Vagina (tissue), 2 donors: ENCODE measurements at regions not wholly inside any gene's neighbourhood (a gene's known extent, or its start where the extent isn't known, plus 50 kb on each side); places are given as distances from the start of the nearest gene placed in this dataset.

Source experiments
- DNase-seq, 2 donors: peaks; one replicate each; pipeline ENCODE4 v3.0.0-alpha.2; 2017; ENCODE audit errors: extremely low spot score in 2 of 2
- H3K27ac ChIP-seq: fragments of 200-600 bp; sonication (generic); one replicate; pipeline ENCODE4 v1.5.1; 2019
- H3K27me3 ChIP-seq: fragments of 200-600 bp; sonication (generic); one replicate; pipeline ENCODE4 v1.5.1; 2019
- H3K36me3 ChIP-seq, 2 donors: fragments of 200-600 bp; sonication (generic); one replicate each; pipeline ENCODE4 v1.5.1; 2017 to 2019
- H3K4me1 ChIP-seq: fragments of 200-600 bp; sonication (generic); one replicate; pipeline ENCODE4 v1.5.1; 2019
- H3K4me3 ChIP-seq, 2 donors: fragments of 200-600 bp; sonication (generic); 1 replicate in 1 of 2; 2 replicates in 1 of 2; pipeline ENCODE4 v1.5.1; 2016 to 2019
- H3K9me3 ChIP-seq: fragments of 200-600 bp; sonication (generic); one replicate; pipeline ENCODE4 v1.5.1; 2019
- POLR2A ChIP-seq, 2 donors: fragments of 450-650 bp; IDR thresholded peaks; one replicate each; pipeline ENCODE4 v1.6.1; 2017; ENCODE audit warnings: antibody characterized with exemption in 2 of 2, mild to moderate bottlenecking in 2 of 2, moderate library complexity in 2 of 2
- POLR2AphosphoS5 ChIP-seq, 2 donors: sonication (generic); formaldehyde crosslinking; IDR thresholded peaks; one replicate each; pipeline ENCODE4 v1.9.0; 2017; ENCODE audit warnings: antibody characterized with exemption in 2 of 2, mild to moderate bottlenecking in 2 of 2, low read depth in 1 of 2; ENCODE audit not compliant: insufficient read depth in 1 of 2
- intact Hi-C: fragments of 100-400 bp; cut with DNase I; formaldehyde crosslinking; loops from one replicate; pipeline ENCODE4 v1.15.1; 2023
- TF ChIP-seq, protein P1 (sequence below), 3 experiments: fragments of 450-650 bp in 2 of 3; fragments of 200-600 bp in 1 of 3; sonication (generic) in 1 of 3; IDR thresholded peaks; one replicate each; pipeline ENCODE4 v1.5.1; 2017 to 2019; ENCODE audit warnings: antibody characterized with exemption in 3 of 3, mild to moderate bottlenecking in 2 of 3, moderate library complexity in 2 of 3

DNA sequence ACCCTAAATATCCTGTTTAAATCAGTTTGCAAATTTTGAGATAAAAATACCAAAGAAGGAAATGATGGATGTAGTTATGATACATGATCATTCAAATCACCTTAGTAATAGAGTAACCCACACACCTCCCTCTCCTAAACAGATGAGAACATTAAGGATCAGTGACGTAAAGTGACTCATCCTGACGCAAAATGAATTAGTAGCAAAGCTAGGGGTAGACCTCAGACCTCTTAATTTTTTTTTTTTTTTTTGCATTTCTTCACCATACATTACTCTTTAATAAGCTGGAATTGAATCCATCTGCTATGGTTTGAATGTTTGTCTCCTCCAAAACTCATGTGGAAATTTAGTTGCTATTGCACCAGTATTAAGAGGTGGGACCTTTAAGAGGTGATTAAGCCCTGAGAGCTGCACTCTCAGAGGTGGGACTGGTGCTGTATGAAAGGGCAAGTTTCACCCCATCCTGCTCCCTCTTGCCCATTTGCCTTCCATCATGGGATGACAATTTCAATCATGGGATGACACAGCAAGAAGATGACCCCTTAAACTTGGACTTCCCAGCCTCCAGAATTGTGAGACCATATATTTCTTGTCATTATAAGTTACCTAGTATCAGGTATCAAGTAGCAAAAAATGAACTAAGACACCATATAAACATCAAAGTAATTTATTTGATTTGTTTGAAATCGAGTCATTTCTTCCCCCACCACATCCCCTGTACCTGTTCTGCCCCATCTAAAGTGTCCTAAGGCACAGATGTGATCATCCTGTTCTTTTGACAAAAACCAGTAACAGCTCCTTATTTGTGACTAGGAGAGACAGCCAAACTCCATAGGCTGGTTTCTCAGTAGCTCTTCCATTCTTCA, 114.6 kb upstream of the DUSP10 start:
- no peaks in the 10 kb centered on the region for H3K9me3 ChIP-seq
- H3K27me3 ChIP-seq = no peaks in the 10 kb centered on the region
- no peaks in the 10 kb centered on the region for H3K36me3 ChIP-seq
- intact Hi-C loops = no loop called here
- no peaks in the 10 kb centered on the region for H3K4me1 ChIP-seq
- H3K4me3 ChIP-seq = no peak overlapping the region
- no peak for DNase-seq
- TF ChIP-seq POLR2AphosphoS5 (IDR thresholded peaks at IDR 0.05; ENCODE audit: insufficient read depth in 1 of 2, low read depth in 1 of 2) (no peak), POLR2A (IDR thresholded peaks at IDR 0.05) (no peak)
- TF ChIP-seq, protein P1, sequence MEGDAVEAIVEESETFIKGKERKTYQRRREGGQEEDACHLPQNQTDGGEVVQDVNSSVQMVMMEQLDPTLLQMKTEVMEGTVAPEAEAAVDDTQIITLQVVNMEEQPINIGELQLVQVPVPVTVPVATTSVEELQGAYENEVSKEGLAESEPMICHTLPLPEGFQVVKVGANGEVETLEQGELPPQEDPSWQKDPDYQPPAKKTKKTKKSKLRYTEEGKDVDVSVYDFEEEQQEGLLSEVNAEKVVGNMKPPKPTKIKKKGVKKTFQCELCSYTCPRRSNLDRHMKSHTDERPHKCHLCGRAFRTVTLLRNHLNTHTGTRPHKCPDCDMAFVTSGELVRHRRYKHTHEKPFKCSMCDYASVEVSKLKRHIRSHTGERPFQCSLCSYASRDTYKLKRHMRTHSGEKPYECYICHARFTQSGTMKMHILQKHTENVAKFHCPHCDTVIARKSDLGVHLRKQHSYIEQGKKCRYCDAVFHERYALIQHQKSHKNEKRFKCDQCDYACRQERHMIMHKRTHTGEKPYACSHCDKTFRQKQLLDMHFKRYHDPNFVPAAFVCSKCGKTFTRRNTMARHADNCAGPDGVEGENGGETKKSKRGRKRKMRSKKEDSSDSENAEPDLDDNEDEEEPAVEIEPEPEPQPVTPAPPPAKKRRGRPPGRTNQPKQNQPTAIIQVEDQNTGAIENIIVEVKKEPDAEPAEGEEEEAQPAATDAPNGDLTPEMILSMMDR (IDR thresholded peaks at IDR 0.05) = no peak
- H3K27ac ChIP-seq = no peak overlapping the region

DNA sequence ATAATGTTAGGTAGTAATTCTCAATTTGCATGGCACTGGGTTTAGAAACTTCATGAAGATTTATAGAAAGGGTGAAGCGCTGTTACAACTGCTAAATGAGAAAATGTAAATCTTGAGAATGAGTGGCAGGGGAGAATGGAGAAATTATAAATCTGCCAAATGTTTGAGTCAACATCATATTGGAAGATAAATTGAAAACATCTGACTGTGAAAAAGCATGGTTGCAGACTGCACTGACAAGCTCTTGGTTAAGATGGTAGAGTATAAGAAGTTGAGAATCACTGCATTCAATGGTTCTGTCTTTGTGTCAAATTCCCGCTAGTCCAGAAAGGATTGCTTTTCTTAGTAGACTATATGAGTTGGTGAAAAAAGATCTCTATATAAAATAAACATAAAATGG, 113.3 kb upstream of the DUSP10 start:
- no peaks in the 10 kb centered on the region for H3K4me1 ChIP-seq
- H3K4me3 ChIP-seq = no peak overlapping the region
- no peak for DNase-seq
- intact Hi-C loops = no loop called here
- no peak overlapping the region for H3K27ac ChIP-seq
- TF ChIP-seq, protein P1 (IDR thresholded peaks at IDR 0.05) = no peak
- no peak for TF ChIP-seq POLR2A (IDR thresholded peaks at IDR 0.05)
- TF ChIP-seq POLR2AphosphoS5 (IDR thresholded peaks at IDR 0.05; ENCODE audit: insufficient read depth in 1 of 2, low read depth in 1 of 2) = no peak
- no peaks in the 10 kb centered on the region for H3K9me3 ChIP-seq
- no peaks in the 10 kb centered on the region for H3K36me3 ChIP-seq
- H3K27me3 ChIP-seq = no peaks in the 10 kb centered on the region

DNA sequence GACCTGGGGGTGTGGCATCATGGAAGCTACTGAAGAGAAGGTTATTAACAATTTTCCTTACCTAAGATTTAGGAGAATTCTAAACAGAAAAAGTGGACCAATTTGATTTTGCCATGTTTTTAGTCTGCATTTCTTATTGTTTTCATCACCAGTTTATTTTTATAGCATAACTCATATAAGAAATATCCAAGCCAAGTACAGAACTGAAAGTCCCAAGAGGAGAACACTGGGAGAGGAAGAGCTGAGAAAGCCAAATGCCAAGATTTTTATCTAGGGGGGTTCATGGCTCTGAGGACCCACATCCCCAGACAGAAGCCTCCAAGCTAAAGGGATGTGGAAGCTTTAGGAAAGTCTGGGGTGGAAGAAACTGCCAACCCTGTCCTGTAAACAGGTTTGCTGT, 109.4 kb upstream of the DUSP10 start:
- Histone ChIP-seq H3K27me3 (no peaks in the 10 kb centered on the region), H3K4me1 (no peaks in the 10 kb centered on the region), H3K9me3 (no peaks in the 10 kb centered on the region), H3K36me3 (no peaks in the 10 kb centered on the region), H3K27ac (no peak overlapping the region), H3K4me3 (no peak overlapping the region)
- intact Hi-C loops = no loop called here
- DNase-seq = no peak
- TF ChIP-seq POLR2AphosphoS5 (IDR thresholded peaks at IDR 0.05; ENCODE audit: insufficient read depth in 1 of 2, low read depth in 1 of 2) = no peak
- TF ChIP-seq, protein P1 (IDR thresholded peaks at IDR 0.05) = no peak
- TF ChIP-seq POLR2A (IDR thresholded peaks at IDR 0.05) = no peak

DNA sequence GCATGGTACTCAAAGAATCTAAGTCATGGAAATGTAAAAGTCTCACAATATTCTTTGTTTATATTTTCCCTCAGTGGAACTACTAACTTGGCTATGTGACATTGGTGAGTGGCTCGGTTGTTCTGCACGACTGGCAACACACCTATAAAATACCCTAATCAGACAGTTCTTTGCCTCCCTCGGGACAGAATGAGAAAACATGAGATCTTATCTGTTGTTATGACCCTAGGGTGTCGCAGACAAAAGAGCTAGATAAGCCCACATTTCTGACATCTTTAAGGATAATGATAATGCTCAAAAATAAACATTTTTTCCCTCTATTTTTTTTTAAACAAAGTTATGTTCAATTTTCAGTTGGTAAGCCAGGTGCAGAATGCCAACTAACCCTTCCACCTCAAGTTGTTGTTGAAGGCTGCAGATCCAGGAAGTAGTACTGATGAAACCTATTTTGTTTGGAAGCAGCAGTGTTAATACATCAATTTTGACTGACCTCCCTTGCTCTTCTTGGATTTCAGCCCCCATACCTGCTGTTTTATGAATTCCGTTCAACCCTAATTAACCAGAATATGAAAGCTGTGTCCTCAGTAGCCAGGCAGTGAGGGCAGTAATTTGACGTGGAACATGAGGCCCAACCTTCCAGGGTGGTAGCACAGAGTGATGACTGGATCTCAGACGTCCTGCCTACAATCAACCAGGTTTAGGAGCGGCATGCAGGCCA, 108.7 kb upstream of the DUSP10 start:
- H3K36me3 ChIP-seq = no peaks in the 10 kb centered on the region
- H3K27me3 ChIP-seq = no peaks in the 10 kb centered on the region
- no peak for DNase-seq
- TF ChIP-seq, protein P1 (IDR thresholded peaks at IDR 0.05) = no peak
- TF ChIP-seq POLR2A (IDR thresholded peaks at IDR 0.05) (no peak), POLR2AphosphoS5 (IDR thresholded peaks at IDR 0.05; ENCODE audit: insufficient read depth in 1 of 2, low read depth in 1 of 2) (no peak)
- H3K9me3 ChIP-seq = no peaks in the 10 kb centered on the region
- H3K4me3 ChIP-seq = no peak overlapping the region
- no peak overlapping the region for H3K27ac ChIP-seq
- intact Hi-C loops = no loop called here
- H3K4me1 ChIP-seq = no peaks in the 10 kb centered on the region

DNA sequence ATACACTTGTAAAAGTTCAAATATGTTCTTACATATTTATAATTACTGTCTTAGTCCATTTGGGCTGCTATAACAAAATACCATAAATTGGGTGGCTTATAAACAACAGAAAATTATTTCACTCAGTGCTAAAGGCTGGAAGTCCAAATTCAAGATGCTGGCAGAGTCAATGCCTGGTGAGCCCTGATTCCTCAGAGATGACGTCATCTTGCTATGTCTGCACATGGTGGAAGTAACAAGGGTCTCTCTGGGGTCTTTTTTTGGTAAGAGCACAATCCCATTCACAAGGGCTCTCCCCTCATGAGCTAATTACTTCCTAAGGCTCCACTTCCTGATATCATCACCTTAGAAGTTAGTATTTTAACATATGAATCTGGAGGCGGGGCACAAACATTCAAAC, 108.0 kb upstream of the DUSP10 start:
- intact Hi-C loops = no loop called here
- no peak overlapping the region for H3K4me3 ChIP-seq
- TF ChIP-seq, protein P1 (IDR thresholded peaks at IDR 0.05) = no peak
- TF ChIP-seq POLR2A (IDR thresholded peaks at IDR 0.05) = no peak
- TF ChIP-seq POLR2AphosphoS5 (IDR thresholded peaks at IDR 0.05; ENCODE audit: insufficient read depth in 1 of 2, low read depth in 1 of 2) = no peak

More for the DNA sequence above, 108.0 kb upstream of the DUSP10 start:
- Histone ChIP-seq H3K36me3 (no peaks in the 10 kb centered on the region), H3K27me3 (no peaks in the 10 kb centered on the region), H3K9me3 (no peaks in the 10 kb centered on the region), H3K4me1 (no peaks in the 10 kb centered on the region), H3K27ac (no peak overlapping the region)
- no peak for DNase-seq
